ENCODE measurements at regions not wholly inside any gene's neighbourhood (a gene's known extent, or its start where the extent isn't known, plus 50 kb on each side); places are given as distances from the start of the nearest gene placed in this dataset.

DNA sequence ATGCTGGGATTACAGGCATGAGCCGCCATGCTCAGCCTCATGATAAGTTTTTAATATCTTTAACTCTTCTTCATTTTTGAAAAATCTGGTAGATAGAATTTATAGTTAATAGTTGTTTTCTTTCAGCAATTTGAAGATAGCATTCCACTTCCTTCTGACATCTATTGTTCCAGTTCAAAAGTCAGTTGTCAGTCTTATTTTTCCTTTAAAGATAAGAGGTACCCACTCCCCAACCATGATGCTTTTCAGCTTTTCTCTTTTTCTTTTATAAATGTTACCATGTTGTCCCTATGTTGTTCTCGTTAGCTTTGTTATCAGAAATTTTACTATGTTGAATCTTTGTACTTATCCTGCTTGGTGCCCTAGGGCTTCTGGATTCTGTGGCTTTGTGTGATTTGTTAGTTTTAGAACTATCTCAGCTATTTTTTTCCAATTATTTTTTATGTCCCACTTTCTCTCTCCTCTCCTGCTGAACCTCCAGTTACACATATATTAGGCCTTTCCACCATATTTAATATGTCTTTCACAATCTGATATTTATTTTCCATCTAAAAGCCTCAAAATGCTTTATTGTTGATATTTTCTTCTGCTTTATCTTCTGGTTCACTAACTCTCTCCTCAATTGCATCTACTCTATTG, 181.6 kb upstream of the FOXN3 start:
- Histone ChIP-seq H3K27me3 (replicated peaks; ENCODE audit: insufficient read depth) (no peaks in the 10 kb centered on the region), H3K4me1 (replicated peaks) (no peaks in the 10 kb centered on the region), H3K27ac (no peak overlapping the region), H3K4me3 (no peak overlapping the region), H3K36me3 (no peaks in the 10 kb centered on the region), H3K9me3 (no peaks in the 10 kb centered on the region)
- DNase-seq (ENCODE audit: low spot score): no peak
- intact Hi-C loops (cut with DNase I): no loop called here
- WGBS: 94% methylated on average over 2 of the region's 2 CpGs
- TF ChIP-seq, protein P1, sequence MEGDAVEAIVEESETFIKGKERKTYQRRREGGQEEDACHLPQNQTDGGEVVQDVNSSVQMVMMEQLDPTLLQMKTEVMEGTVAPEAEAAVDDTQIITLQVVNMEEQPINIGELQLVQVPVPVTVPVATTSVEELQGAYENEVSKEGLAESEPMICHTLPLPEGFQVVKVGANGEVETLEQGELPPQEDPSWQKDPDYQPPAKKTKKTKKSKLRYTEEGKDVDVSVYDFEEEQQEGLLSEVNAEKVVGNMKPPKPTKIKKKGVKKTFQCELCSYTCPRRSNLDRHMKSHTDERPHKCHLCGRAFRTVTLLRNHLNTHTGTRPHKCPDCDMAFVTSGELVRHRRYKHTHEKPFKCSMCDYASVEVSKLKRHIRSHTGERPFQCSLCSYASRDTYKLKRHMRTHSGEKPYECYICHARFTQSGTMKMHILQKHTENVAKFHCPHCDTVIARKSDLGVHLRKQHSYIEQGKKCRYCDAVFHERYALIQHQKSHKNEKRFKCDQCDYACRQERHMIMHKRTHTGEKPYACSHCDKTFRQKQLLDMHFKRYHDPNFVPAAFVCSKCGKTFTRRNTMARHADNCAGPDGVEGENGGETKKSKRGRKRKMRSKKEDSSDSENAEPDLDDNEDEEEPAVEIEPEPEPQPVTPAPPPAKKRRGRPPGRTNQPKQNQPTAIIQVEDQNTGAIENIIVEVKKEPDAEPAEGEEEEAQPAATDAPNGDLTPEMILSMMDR (IDR thresholded peaks at IDR 0.05): no peak
- TF ChIP-seq POLR2AphosphoS5 (IDR thresholded peaks at IDR 0.05) (no peak), POLR2A (IDR thresholded peaks at IDR 0.05) (no peak)

GRCh38 chr14:89592961-89593360, 175.9 kb upstream of the FOXN3 start:
- H3K36me3 ChIP-seq: no peaks in the 10 kb centered on the region
- intact Hi-C loops (cut with DNase I): no loop called here
- TF ChIP-seq POLR2A (IDR thresholded peaks at IDR 0.05): no peak
- TF ChIP-seq, protein P1 (IDR thresholded peaks at IDR 0.05): no peak
- no peak for TF ChIP-seq POLR2AphosphoS5 (IDR thresholded peaks at IDR 0.05)
- no peak for DNase-seq (ENCODE audit: low spot score)
- H3K27ac ChIP-seq: no peak overlapping the region
- no peaks in the 10 kb centered on the region for H3K4me1 ChIP-seq (replicated peaks)
- H3K9me3 ChIP-seq: no peaks in the 10 kb centered on the region
- H3K4me3 ChIP-seq: no peak overlapping the region
- H3K27me3 ChIP-seq (replicated peaks; ENCODE audit: insufficient read depth): no peaks in the 10 kb centered on the region

GRCh38 chr14:89589400-89590118, 172.5 kb upstream of the FOXN3 start:
- DNase-seq (ENCODE audit: low spot score): no peak
- 86% methylated on average over 11 of the region's 11 CpGs for WGBS
- TF ChIP-seq POLR2A (IDR thresholded peaks at IDR 0.05) (no peak), POLR2AphosphoS5 (IDR thresholded peaks at IDR 0.05) (no peak)
- TF ChIP-seq, protein P1 (IDR thresholded peaks at IDR 0.05): no peak
- H3K4me1 ChIP-seq (replicated peaks): no peaks in the 10 kb centered on the region
- intact Hi-C loops (cut with DNase I): no loop called here
- no peaks in the 10 kb centered on the region for H3K27me3 ChIP-seq (replicated peaks; ENCODE audit: insufficient read depth)
- H3K9me3 ChIP-seq: no peaks in the 10 kb centered on the region
- H3K36me3 ChIP-seq: no peaks in the 10 kb centered on the region
- no peak overlapping the region for H3K27ac ChIP-seq
- H3K4me3 ChIP-seq: no peak overlapping the region

- DNase-seq (ENCODE audit: low spot score): no peak
- TF ChIP-seq, protein P1 (IDR thresholded peaks at IDR 0.05): no peak
- TF ChIP-seq POLR2A (IDR thresholded peaks at IDR 0.05): no peak
- TF ChIP-seq POLR2AphosphoS5 (IDR thresholded peaks at IDR 0.05): no peak
- WGBS: 52% methylated on average over 1 of the region's 1 CpG
- Histone ChIP-seq H3K4me3 (no peak overlapping the region), H3K27ac (no peak overlapping the region), H3K36me3 (no peaks in the 10 kb centered on the region), H3K27me3 (replicated peaks; ENCODE audit: insufficient read depth) (no peaks in the 10 kb centered on the region), H3K4me1 (replicated peaks) (no peaks in the 10 kb centered on the region), H3K9me3 (no peaks in the 10 kb centered on the region)
- intact Hi-C loops (cut with DNase I): no loop called here
Measured at GRCh38 chr14:89588840-89589296, 171.8 kb upstream of the FOXN3 start.

DNA sequence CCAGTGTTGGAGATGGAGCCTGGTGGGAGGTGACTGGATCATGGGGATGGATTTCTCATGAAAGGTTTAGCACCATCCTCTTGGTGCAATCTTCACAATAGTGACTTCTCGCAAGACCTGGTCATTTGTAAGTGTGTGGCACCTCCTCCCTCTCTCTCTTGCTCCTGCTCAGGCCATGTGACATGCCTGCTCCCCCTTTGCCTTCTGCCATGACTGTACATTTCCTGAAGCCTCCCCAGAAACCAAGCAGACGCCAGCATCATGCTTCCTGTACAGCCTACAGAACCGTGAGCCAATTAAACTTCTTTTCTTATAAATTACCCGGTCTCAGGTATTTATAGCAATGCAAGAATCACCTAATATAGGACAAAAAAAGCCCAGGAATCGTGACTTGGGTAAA, 171.0 kb upstream of the FOXN3 start:
- intact Hi-C loops (cut with DNase I): no loop called here
- Histone ChIP-seq H3K36me3 (no peaks in the 10 kb centered on the region), H3K4me1 (replicated peaks) (no peaks in the 10 kb centered on the region), H3K4me3 (no peak overlapping the region), H3K27me3 (replicated peaks; ENCODE audit: insufficient read depth) (no peaks in the 10 kb centered on the region), H3K27ac (no peak overlapping the region), H3K9me3 (no peaks in the 10 kb centered on the region)
- no peak for DNase-seq (ENCODE audit: low spot score)
- TF ChIP-seq, protein P1 (IDR thresholded peaks at IDR 0.05): no peak
- no peak for TF ChIP-seq POLR2AphosphoS5 (IDR thresholded peaks at IDR 0.05)
- no peak for TF ChIP-seq POLR2A (IDR thresholded peaks at IDR 0.05)
- 87% methylated on average over 5 of the region's 5 CpGs for whole genome bisulfite sequencing
